Spleen (tissue), 11 donors: ENCODE measurements at regions not wholly inside any gene's neighbourhood (a gene's known extent, or its start where the extent isn't known, plus 50 kb on each side); places are given as distances from the start of the nearest gene placed in this dataset.
A peak's percentile ranks its signal among the peaks of the same experiment; 100 is the strongest.

Experiments used
- DNase-seq: peaks from one replicate; pipeline ENCODE4 v3.0.0-alpha.2; 2020
- H3K27ac ChIP-seq, 8 donors: fragments of 200-600 bp; sonication (generic) in 7 of 8; 1 replicate in 4 of 8; 2 replicates in 4 of 8; pipeline versions ENCODE4 v1.5.0 to v1.8.0; 2016 to 2021; ENCODE audit warnings: inconsistent platforms in 4 of 8, mild to moderate bottlenecking in 4 of 8, moderate library complexity in 1 of 8
- H3K27me3 ChIP-seq, 7 donors: fragments of 200-600 bp; sonication (generic) in 6 of 7; replicated peaks in 1 of 7; 1 replicate in 4 of 7; 2 replicates in 3 of 7; pipeline versions ENCODE4 v1.5.0 to v1.8.0; 2016 to 2021; ENCODE audit warnings: inconsistent platforms in 3 of 7, mild to moderate bottlenecking in 1 of 7
- H3K36me3 ChIP-seq, 6 donors: fragments of 200-600 bp; sonication (generic) in 5 of 6; 1 replicate in 4 of 6; 2 replicates in 2 of 6; pipeline versions ENCODE4 v1.5.0 to v1.8.0; 2016 to 2021; ENCODE audit warnings: inconsistent platforms in 2 of 6
- H3K4me1 ChIP-seq, 6 donors: fragments of 200-600 bp; sonication (generic) in 5 of 6; 1 replicate in 3 of 6; 2 replicates in 3 of 6; pipeline versions ENCODE4 v1.5.0 to v1.8.0; 2016 to 2021; ENCODE audit warnings: inconsistent platforms in 3 of 6
- H3K4me3 ChIP-seq, 8 donors: fragments of 200-600 bp; sonication (generic) in 7 of 8; 1 replicate in 4 of 8; 2 replicates in 4 of 8; pipeline versions ENCODE4 v1.5.0 to v1.8.0; 2016 to 2021; ENCODE audit warnings: inconsistent platforms in 4 of 8, mild to moderate bottlenecking in 4 of 8, moderate library complexity in 2 of 8
- H3K9me3 ChIP-seq, 8 donors: fragments of 200-600 bp; sonication (generic) in 7 of 8; 1 replicate in 4 of 8; 2 replicates in 4 of 8; pipeline versions ENCODE4 v1.5.0 to v1.8.0; 2016 to 2021; ENCODE audit warnings: inconsistent platforms in 4 of 8
- POLR2A ChIP-seq, 3 donors: fragments of 450-650 bp; IDR thresholded peaks; one replicate each; pipeline ENCODE4 v1.5.1; 2017; ENCODE audit warnings: antibody characterized with exemption in 3 of 3, mild to moderate bottlenecking in 1 of 3
- POLR2AphosphoS5 ChIP-seq, 3 donors: sonication (generic); formaldehyde crosslinking; IDR thresholded peaks; one replicate each; pipeline ENCODE4 v1.5.1; 2017; ENCODE audit warnings: antibody characterized with exemption in 3 of 3
- WGBS, 5 donors: extraction: QIAGEN DNeasy Blood & Tissue Kit in 3 of 5; methylation state at CpG; one replicate each; pipeline versions ENCODE4 v1.1.5 to v1.1.7; 2013 to 2018; 5-methylcytosine and 5-hydroxymethylcytosine counted together
- intact Hi-C: fragments of 100-400 bp; cut with DNase I; formaldehyde crosslinking; loops from one replicate; pipeline ENCODE4 v1.15.0; 2023; ENCODE audit warnings: low total_unique reads
- TF ChIP-seq, protein P1 (sequence below), 11 experiments: fragments of 200-600 bp in 7 of 11; fragments of 450-650 bp in 4 of 11; sonication (generic) in 4 of 11; IDR thresholded peaks in 8 of 11; conservative IDR thresholded peaks in 3 of 11; 1 replicate in 7 of 11; 2 replicates in 4 of 11; pipeline versions ENCODE4 v1.4.0 to v1.8.0; 2016 to 2021; ENCODE audit warnings: antibody characterized with exemption in 11 of 11, inconsistent platforms in 4 of 11, mild to moderate bottlenecking in 1 of 11
- donor health status: healthy with polysubstance abuse.
- donor health status: DM: no; HTN: no; CAD: no; lungs with moderate emphysema.
- donor health status: DM: no; HTN: no; CAD: no.
- donor health status: Bipolar disorder and iron deficiency.
- donor health status: healthy.
- donor health status: DM: no; HTN: no; CAD: no.
- donor health status: DM: yes; HTN: yes; CAD: no.

DNA sequence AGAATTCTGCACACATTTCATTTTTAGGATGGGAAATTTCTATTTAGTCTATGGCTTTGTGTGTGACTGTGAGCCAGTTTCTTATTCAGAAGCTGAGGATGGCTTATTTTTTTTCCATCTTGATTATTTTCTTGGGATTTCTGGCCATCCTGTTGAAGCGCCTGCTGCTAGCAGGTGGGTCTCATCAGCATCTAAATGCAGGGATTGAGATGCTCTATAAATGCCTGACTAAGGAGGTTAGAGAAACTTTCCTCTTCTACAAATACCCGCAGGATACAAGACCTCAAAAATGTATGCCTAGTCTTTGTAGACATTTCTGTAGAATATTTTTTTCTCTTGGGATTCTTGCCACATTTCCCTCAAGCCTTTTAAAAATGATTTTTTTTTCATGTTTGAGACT is 138.0 kb upstream of the CCN2 start:
- TF ChIP-seq POLR2AphosphoS5 (IDR thresholded peaks at IDR 0.05) (no peak), POLR2A (IDR thresholded peaks at IDR 0.05) (no peak)
- TF ChIP-seq, protein P1, sequence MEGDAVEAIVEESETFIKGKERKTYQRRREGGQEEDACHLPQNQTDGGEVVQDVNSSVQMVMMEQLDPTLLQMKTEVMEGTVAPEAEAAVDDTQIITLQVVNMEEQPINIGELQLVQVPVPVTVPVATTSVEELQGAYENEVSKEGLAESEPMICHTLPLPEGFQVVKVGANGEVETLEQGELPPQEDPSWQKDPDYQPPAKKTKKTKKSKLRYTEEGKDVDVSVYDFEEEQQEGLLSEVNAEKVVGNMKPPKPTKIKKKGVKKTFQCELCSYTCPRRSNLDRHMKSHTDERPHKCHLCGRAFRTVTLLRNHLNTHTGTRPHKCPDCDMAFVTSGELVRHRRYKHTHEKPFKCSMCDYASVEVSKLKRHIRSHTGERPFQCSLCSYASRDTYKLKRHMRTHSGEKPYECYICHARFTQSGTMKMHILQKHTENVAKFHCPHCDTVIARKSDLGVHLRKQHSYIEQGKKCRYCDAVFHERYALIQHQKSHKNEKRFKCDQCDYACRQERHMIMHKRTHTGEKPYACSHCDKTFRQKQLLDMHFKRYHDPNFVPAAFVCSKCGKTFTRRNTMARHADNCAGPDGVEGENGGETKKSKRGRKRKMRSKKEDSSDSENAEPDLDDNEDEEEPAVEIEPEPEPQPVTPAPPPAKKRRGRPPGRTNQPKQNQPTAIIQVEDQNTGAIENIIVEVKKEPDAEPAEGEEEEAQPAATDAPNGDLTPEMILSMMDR (IDR thresholded peaks at IDR 0.05 in 8 of 11, conservative IDR thresholded peaks at IDR 0.05 in 3 of 11) = no peak
- WGBS, 5 donors = 74 to 93% (median 88%) methylated on average over 2 of the region's 2 CpGs
- no peak for DNase-seq
- Histone ChIP-seq H3K27me3 (no peaks in the 10 kb centered on the region), H3K36me3 (no peaks in the 10 kb centered on the region), H3K4me1 (peaks cover 0 to 5% (median 0%) of the 10 kb centered on the region in 6 donors), H3K27ac (no peak overlapping the region), H3K9me3 (peaks cover 0 to 21% (median 5%) of the 10 kb centered on the region in 8 donors), H3K4me3 (no peak overlapping the region)
- intact Hi-C loops = no loop called here

DNA sequence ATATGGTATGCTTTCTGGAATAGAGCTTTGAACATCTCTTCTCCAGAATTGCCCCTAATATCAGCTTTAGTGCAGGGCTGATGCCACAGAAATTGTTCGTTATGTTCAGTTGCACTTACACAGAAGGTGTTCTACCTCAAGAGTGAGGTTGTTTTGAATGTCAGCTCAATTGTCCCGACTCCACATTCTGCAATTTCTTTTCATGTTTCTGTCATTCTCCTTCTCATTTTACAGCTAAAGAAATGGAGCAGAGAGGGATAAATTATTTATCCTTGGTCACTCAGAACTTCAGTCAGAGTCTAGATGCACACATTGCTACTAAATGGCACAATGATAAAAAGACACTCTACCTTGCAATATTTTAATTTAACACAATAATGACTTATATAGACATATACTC is 137.0 kb upstream of the CCN2 start:
- no peaks in the 10 kb centered on the region for H3K27me3 ChIP-seq
- no peak for DNase-seq
- H3K27ac ChIP-seq = no peak overlapping the region
- H3K9me3 ChIP-seq = peaks cover 0 to 21% (median 5%) of the 10 kb centered on the region in 8 donors
- H3K4me3 ChIP-seq = no peak overlapping the region
- H3K4me1 ChIP-seq = peaks cover 0 to 5% (median 0%) of the 10 kb centered on the region in 6 donors
- WGBS, 5 donors = 65 to 86% (median 81%) methylated on average over 2 of the region's 2 CpGs
- TF ChIP-seq POLR2AphosphoS5 (IDR thresholded peaks at IDR 0.05) (no peak), POLR2A (IDR thresholded peaks at IDR 0.05) (no peak)
- TF ChIP-seq, protein P1 (IDR thresholded peaks at IDR 0.05 in 8 of 11, conservative IDR thresholded peaks at IDR 0.05 in 3 of 11) = no peak
- intact Hi-C loops = no loop called here
- H3K36me3 ChIP-seq = no peaks in the 10 kb centered on the region

DNA sequence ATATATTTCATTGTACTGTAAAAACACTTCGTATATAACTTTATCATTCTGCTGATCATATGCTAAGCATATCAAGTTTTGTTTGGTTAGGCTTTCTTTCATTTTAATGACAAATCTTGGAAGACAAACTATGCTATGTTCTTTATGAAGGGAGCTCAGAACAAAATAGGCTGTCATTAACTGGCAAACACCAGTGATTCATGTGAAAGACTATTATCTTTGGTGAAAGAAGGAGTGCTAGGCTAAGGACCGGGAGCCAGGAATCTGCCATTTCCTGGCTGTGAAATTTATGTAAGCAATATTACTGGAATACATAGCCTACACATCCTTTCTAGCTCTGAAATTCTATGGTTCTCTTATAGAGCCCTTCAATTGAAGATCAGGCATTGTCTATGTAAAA is 136.2 kb upstream of the CCN2 start:
- Histone ChIP-seq H3K27ac (no peak overlapping the region), H3K4me1 (peaks cover 0 to 5% (median 0%) of the 10 kb centered on the region in 6 donors), H3K27me3 (no peaks in the 10 kb centered on the region), H3K4me3 (no peak overlapping the region), H3K36me3 (no peaks in the 10 kb centered on the region), H3K9me3 (peaks cover 0 to 21% (median 5%) of the 10 kb centered on the region in 8 donors)
- intact Hi-C loops = no loop called here
- no peak for DNase-seq
- WGBS, 5 donors = 70 to 85% (median 75%) methylated on average over 2 of the region's 2 CpGs
- TF ChIP-seq POLR2A (IDR thresholded peaks at IDR 0.05) (no peak), POLR2AphosphoS5 (IDR thresholded peaks at IDR 0.05) (no peak)
- TF ChIP-seq, protein P1 (IDR thresholded peaks at IDR 0.05 in 8 of 11, conservative IDR thresholded peaks at IDR 0.05 in 3 of 11) = no peak

DNA sequence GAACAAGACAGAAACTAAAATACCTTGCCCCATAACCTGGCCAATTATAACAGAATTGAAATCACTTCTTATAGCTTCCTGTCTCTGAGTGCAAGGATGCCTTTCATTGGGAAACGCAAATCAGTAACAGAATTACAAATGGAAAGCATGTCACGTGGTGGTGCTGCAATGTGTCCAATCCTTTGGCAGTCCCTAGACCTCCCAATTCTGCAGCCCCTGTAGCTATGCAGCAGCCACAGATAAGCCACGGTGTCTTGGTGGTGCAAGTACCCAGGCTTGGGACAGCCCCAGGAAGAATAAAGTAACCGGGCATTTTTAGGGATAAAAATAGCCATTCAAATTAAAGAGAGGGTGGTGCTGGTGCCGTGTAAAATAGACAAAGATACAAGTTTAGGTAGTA is 134.6 kb upstream of the CCN2 start:
- DNase-seq = no peak
- no peak overlapping the region for H3K4me3 ChIP-seq
- 49 to 70% (median 62%) methylated on average over 5 of the region's 5 CpGs for WGBS, 5 donors
- intact Hi-C loops = no loop called here
- peak overlapping the region in 3 of 8 donors; percentile 34 to 41 (median 39) for H3K27ac ChIP-seq
- TF ChIP-seq, protein P1 (IDR thresholded peaks at IDR 0.05 in 8 of 11, conservative IDR thresholded peaks at IDR 0.05 in 3 of 11) = no peak
- no peak for TF ChIP-seq POLR2AphosphoS5 (IDR thresholded peaks at IDR 0.05)
- H3K4me1 ChIP-seq = peaks cover 0 to 5% (median 0%) of the 10 kb centered on the region in 6 donors
- H3K36me3 ChIP-seq = no peaks in the 10 kb centered on the region
- peaks cover 0 to 10% (median 0%) of the 10 kb centered on the region in 8 donors for H3K9me3 ChIP-seq
- H3K27me3 ChIP-seq = no peaks in the 10 kb centered on the region
